ENCODE measurements at regions not wholly inside any gene's neighbourhood (a gene's known extent, or its start where the extent isn't known, plus 50 kb on each side); places are given as distances from the start of the nearest gene placed in this dataset.

DNA sequence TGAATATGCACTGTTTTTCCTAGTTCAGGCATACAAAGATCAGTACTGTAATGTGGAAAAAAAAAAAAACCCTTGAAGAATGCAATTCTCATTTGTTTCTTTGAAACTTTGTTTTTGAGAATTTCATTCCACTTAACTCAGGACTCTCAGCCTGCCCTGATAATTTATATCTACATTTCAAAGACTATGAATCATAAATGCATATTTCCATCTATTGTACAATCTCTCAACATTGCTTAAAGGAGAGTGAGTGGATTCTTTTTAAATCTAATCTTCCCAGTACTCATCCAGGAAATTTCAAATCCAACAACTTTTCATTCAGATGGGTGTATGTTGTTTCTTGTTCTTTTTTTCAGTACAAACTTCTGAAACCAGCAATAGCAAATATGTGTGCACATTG lies 322.2 kb upstream of the DDI1 start:
- TF ChIP-seq, protein P1, sequence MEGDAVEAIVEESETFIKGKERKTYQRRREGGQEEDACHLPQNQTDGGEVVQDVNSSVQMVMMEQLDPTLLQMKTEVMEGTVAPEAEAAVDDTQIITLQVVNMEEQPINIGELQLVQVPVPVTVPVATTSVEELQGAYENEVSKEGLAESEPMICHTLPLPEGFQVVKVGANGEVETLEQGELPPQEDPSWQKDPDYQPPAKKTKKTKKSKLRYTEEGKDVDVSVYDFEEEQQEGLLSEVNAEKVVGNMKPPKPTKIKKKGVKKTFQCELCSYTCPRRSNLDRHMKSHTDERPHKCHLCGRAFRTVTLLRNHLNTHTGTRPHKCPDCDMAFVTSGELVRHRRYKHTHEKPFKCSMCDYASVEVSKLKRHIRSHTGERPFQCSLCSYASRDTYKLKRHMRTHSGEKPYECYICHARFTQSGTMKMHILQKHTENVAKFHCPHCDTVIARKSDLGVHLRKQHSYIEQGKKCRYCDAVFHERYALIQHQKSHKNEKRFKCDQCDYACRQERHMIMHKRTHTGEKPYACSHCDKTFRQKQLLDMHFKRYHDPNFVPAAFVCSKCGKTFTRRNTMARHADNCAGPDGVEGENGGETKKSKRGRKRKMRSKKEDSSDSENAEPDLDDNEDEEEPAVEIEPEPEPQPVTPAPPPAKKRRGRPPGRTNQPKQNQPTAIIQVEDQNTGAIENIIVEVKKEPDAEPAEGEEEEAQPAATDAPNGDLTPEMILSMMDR (IDR thresholded peaks at IDR 0.05), result no peak
- TF ChIP-seq EZH2 (IDR thresholded peaks at IDR 0.05), result no peak
- TF ChIP-seq EZH2phosphoT487 (IDR thresholded peaks at IDR 0.05), result no peak
